IMR-90 (cell line): ENCODE measurements at regions not wholly inside any gene's neighbourhood (a gene's known extent, or its start where the extent isn't known, plus 50 kb on each side); places are given as distances from the start of the nearest gene placed in this dataset.

Experiments
- ATAC-seq: fragments of 200-7000 bp; cut with Tn5 transposase; 2 replicates; pipeline ENCODE4 v1.9.1; 2020; ENCODE audit warnings: low read depth, mild to moderate bottlenecking, moderate library complexity
- BruUV-seq: library from RNA; stranded (reverse); fragments of 400-500 nt; replicated peaks from 2 replicates; lab custom pipeline; 2021; lab: Mats Ljungman, UMichigan
- CTCF ChIA-PET: fragments of 300-600 bp; formaldehyde crosslinking; extraction: SDS; loops from one replicate; lab custom pipeline; 2021; ENCODE audit warnings: antibody characterized with exemption; lab: Yijun Ruan, JAX
- POLR2A ChIA-PET: fragments of 300-600 bp; sonication (Branson Sonifier 250); formaldehyde crosslinking; loops from one replicate; lab custom pipeline; 2022; ENCODE audit warnings: antibody characterized with exemption; ENCODE audit not compliant: unreplicated experiment; lab: Charles Lee
- DNase-seq: peaks from one replicate; pipeline ENCODE4 v3.0.0; 2013
- H2AFZ ChIP-seq: replicated peaks from 2 replicates; pipeline ENCODE3; 2013; ENCODE audit warnings: low read length, mild to moderate bottlenecking; ENCODE audit not compliant: poor library complexity
- H2AK5ac ChIP-seq: 2 replicates; pipeline ENCODE4 v1.6.1; 2013; ENCODE audit warnings: low read depth, low read length, inconsistent platforms
- H2AK9ac ChIP-seq: replicated peaks from 2 replicates; pipeline ENCODE3; 2013; ENCODE audit warnings: mild to moderate bottlenecking, low read depth, low read length, moderate library complexity; ENCODE audit not compliant: poor library complexity
- H2BK120ac ChIP-seq: 2 replicates; pipeline ENCODE4 v1.6.1; 2013; ENCODE audit warnings: low read depth, low read length, inconsistent platforms
- H2BK15ac ChIP-seq: 3 replicates; pipeline ENCODE4 v1.6.1; 2013; ENCODE audit warnings: low read depth, low read length, inconsistent platforms
- H2BK20ac ChIP-seq: 2 replicates; pipeline ENCODE4 v1.6.1; 2013; ENCODE audit warnings: low read depth, mild to moderate bottlenecking, inconsistent platforms, low read length, moderate library complexity
- H2BK5ac ChIP-seq: 2 replicates; pipeline ENCODE4 v1.6.1; 2013; ENCODE audit warnings: mild to moderate bottlenecking, low read depth, low read length, inconsistent platforms; ENCODE audit not compliant: poor library complexity, severe bottlenecking
- H3K14ac ChIP-seq: replicated peaks from 2 replicates; pipeline ENCODE4 v1.6.1; 2013; ENCODE audit warnings: low read depth, low read length, inconsistent platforms
- H3K18ac ChIP-seq: 2 replicates; pipeline ENCODE4 v1.6.1; 2013; ENCODE audit warnings: low read depth, low read length, control low read depth
- H3K23ac ChIP-seq: 2 replicates; pipeline ENCODE4 v1.6.1; 2013; ENCODE audit warnings: low read depth, low read length, inconsistent platforms
- H3K27ac ChIP-seq: 2 replicates; pipeline ENCODE4 v1.5.1; 2013; ENCODE audit warnings: mild to moderate bottlenecking, control low read depth, low read length; ENCODE audit not compliant: insufficient read depth
- H3K27me3 ChIP-seq: 2 replicates; pipeline ENCODE4 v1.6.1; 2013; ENCODE audit warnings: low read length; ENCODE audit not compliant: control insufficient read depth, insufficient read depth
- H3K36me3 ChIP-seq: 2 replicates; pipeline ENCODE4 v1.6.1; 2013; ENCODE audit warnings: low read length, mixed read lengths; ENCODE audit not compliant: control insufficient read depth, insufficient read depth
- H3K4ac ChIP-seq: 2 replicates; pipeline ENCODE4 v1.6.1; 2013; ENCODE audit warnings: low read depth, low read length, inconsistent platforms
- H3K4me1 ChIP-seq: 2 replicates; pipeline ENCODE4 v1.6.1; 2013; ENCODE audit warnings: low read length, mixed read lengths; ENCODE audit not compliant: control insufficient read depth, insufficient read depth
- H3K4me2 ChIP-seq: 2 replicates; pipeline ENCODE4 v1.6.1; 2013; ENCODE audit warnings: low read depth, mild to moderate bottlenecking, control low read depth, low read length, moderate library complexity
- H3K4me3 ChIP-seq: 2 replicates; pipeline ENCODE4 v1.5.1; 2013; ENCODE audit warnings: low read depth, mild to moderate bottlenecking, control low read depth, low read length, moderate library complexity; ENCODE audit not compliant: insufficient read depth
- H3K56ac ChIP-seq: 2 replicates; pipeline ENCODE4 v1.6.1; 2013; ENCODE audit warnings: low read length, inconsistent platforms; ENCODE audit not compliant: insufficient read depth; ENCODE audit errors: extremely low read depth
- H3K79me1 ChIP-seq, 2 experiments: 2 replicates each; pipeline ENCODE4 v1.6.1; 2013; ENCODE audit warnings: low read length in 2 of 2, inconsistent platforms in 1 of 2, low read depth in 1 of 2
- H3K9ac ChIP-seq: 2 replicates; pipeline ENCODE4 v1.6.1; 2013; ENCODE audit warnings: low read depth, low read length, control low read depth
- H3K9me1 ChIP-seq: 2 replicates; pipeline ENCODE4 v1.6.1; 2013; ENCODE audit warnings: low read length, inconsistent platforms; ENCODE audit not compliant: insufficient read depth
- H3K9me3 ChIP-seq: 2 replicates; pipeline ENCODE4 v1.6.1; 2013; ENCODE audit warnings: low read length; ENCODE audit not compliant: control insufficient read depth, insufficient read depth
- H4K20me1 ChIP-seq: 2 replicates; pipeline ENCODE4 v1.6.1; 2013; ENCODE audit warnings: low read length, inconsistent platforms; ENCODE audit not compliant: insufficient read depth
- H4K5ac ChIP-seq: 2 replicates; pipeline ENCODE4 v1.6.1; 2013; ENCODE audit warnings: mild to moderate bottlenecking, low read depth, low read length, control low read depth
- H4K8ac ChIP-seq, 2 experiments: 2 replicates each; pipeline ENCODE4 v1.6.1; 2013; ENCODE audit warnings: low read depth in 2 of 2, low read length in 2 of 2, control low read depth in 1 of 2, inconsistent platforms in 1 of 2
- H4K91ac ChIP-seq: 2 replicates; pipeline ENCODE4 v1.6.1; 2013; ENCODE audit warnings: low read depth, low read length, inconsistent platforms; ENCODE audit not compliant: insufficient read depth
- CEBPB ChIP-seq: IDR thresholded peaks from 2 replicates; pipeline ENCODE4 v1.6.1; 2012; ENCODE audit warnings: low read depth, low read length, improper control_type of control experiment
- CHD1 ChIP-seq: IDR thresholded peaks from 2 replicates; pipeline ENCODE4 v1.6.1; 2012; ENCODE audit warnings: low read depth, low read length, improper control_type of control experiment
- CTCF ChIP-seq: conservative IDR thresholded peaks from 2 replicates; pipeline ENCODE4 v1.5.1; 2012; ENCODE audit warnings: mild to moderate bottlenecking, low read depth, low read length, improper control_type of control experiment
- ELK1 ChIP-seq: fragments of 150-350 bp; IDR thresholded peaks from 2 replicates; pipeline ENCODE4 v1.6.1; 2016; ENCODE audit warnings: low read depth, mild to moderate bottlenecking, low read length, moderate library complexity, borderline replicate concordance
- FOS ChIP-seq: fragments of 150-350 bp; IDR thresholded peaks from 2 replicates; pipeline ENCODE4 v1.6.1; 2016; ENCODE audit warnings: low read depth, low read length
- MAFK ChIP-seq: IDR thresholded peaks from 2 replicates; pipeline ENCODE4 v1.6.1; 2012; ENCODE audit warnings: low read depth, low read length, improper control_type of control experiment
- MAZ ChIP-seq: IDR thresholded peaks from 2 replicates; pipeline ENCODE4 v1.6.1; 2012; ENCODE audit warnings: low read depth, mild to moderate bottlenecking, low read length, improper control_type of control experiment, moderate library complexity, borderline replicate concordance
- MXI1 ChIP-seq: IDR thresholded peaks from 2 replicates; pipeline ENCODE4 v1.6.1; 2012; ENCODE audit warnings: low read depth, mild to moderate bottlenecking, low read length, moderate library complexity, borderline replicate concordance
- NFE2L2 ChIP-seq: fragments of 150-350 bp; IDR thresholded peaks from 2 replicates; pipeline ENCODE4 v1.6.1; 2016; ENCODE audit warnings: low read depth, mild to moderate bottlenecking, low read length
- POLR2A ChIP-seq: IDR thresholded peaks from 2 replicates; pipeline ENCODE4 v1.6.1; 2012; ENCODE audit warnings: mild to moderate bottlenecking, low read depth, low read length
- RAD21 ChIP-seq: IDR thresholded peaks from 2 replicates; pipeline ENCODE4 v1.6.1; 2012; ENCODE audit warnings: low read length, improper control_type of control experiment
- RCOR1 ChIP-seq: IDR thresholded peaks from 2 replicates; pipeline ENCODE4 v1.6.1; 2012; ENCODE audit warnings: mild to moderate bottlenecking, low read length, improper control_type of control experiment; ENCODE audit not compliant: insufficient replicate concordance
- RFX5 ChIP-seq: IDR thresholded peaks from 2 replicates; pipeline ENCODE4 v1.8.0; 2012; ENCODE audit warnings: low read depth, mild to moderate bottlenecking, low read length, moderate library complexity
- SMC3 ChIP-seq: fragments of 150-350 bp; IDR thresholded peaks from 2 replicates; pipeline ENCODE4 v1.6.1; 2016; ENCODE audit warnings: low read depth, mild to moderate bottlenecking, antibody characterized with exemption, low read length, moderate library complexity
- USF2 ChIP-seq: fragments of 150-350 bp; IDR thresholded peaks from 2 replicates; pipeline ENCODE4 v1.6.1; 2017; ENCODE audit warnings: mild to moderate bottlenecking, antibody characterized with exemption, low read length, low read depth
- WGBS, 2 experiments: methylation state at CpG; one replicate each; pipeline versions ENCODE4 v1.1.5 to v1.1.7; 2013; ENCODE audit warnings: missing lambda C conversion rate in 2 of 2; ENCODE audit not compliant: insufficient read length in 1 of 2; ENCODE audit errors: extremely low coverage in 2 of 2; 5-methylcytosine and 5-hydroxymethylcytosine counted together
- dilution Hi-C: fragments of 300-500 bp; cut with HindIII; formaldehyde crosslinking; loops from one replicate; pipeline ENCODE4 v1.14.3; 2018; ENCODE audit warnings: low sequenced_read_pairs; ENCODE audit not compliant: unreplicated experiment
- in situ Hi-C: fragments of 300-500 bp; cut with MboI; formaldehyde crosslinking; loops from 3 replicates; pipeline ENCODE4 v1.14.3; 2019; ENCODE audit warnings: low sequenced_read_pairs, inconsistent platforms, mixed read lengths
- intact Hi-C: fragments of 100-400 bp; cut with micrococcal nuclease; formaldehyde crosslinking; loops from 2 replicates; pipeline ENCODE4 v1.10.0; 2022

DNA sequence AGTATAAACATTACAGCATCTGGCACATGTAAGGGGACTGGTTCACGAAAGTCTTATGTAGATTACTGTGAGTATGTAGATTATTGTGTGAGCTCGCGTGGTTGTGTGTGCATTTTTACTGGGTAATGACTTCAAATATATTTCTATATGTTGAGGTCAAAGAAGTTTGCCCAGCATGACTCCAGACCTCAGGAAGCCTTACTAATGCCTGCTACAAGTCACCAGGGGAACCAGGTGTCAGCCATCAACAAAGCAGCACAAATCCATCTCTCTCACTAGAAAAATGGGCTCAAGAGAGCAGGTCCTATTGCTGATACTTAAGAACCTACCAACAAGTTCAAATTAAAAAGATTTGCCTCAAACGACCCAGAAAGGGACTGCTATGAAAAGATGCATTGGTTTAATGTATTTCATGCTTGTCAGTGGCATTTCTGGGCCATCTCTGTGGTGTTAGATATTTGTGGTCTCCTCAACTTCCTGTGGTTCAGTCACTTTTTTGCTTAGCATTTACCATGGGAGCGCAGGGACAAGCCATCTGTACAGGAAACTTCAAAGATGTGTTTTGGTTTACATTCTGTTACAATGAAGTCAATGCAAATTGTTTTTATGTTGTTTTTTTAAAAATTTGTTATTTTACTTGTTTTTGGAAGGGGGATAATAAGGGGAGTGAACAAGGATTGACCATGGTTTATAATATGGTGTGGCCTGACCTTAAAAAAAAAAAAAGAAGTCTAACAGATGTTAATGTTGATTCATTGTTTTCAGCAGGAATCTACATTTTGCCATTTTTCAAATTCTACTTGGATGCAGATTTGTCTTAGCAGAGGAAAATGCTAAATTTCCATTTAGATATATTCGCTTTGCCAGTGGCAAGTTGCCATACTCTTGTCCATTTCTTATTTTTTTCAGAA is 172.1 kb upstream of the ADAMTS9 start:
- dilution Hi-C loops (no loop called here), in situ Hi-C loops (no loop called here), intact Hi-C loops (no loop called here)
- Histone ChIP-seq H3K56ac (no peak overlapping the region), H3K27ac (no peak overlapping the region), H3K4me2 (no peak overlapping the region), H3K9me1 (no peaks in the 10 kb centered on the region), H3K9me3 (no peaks in the 10 kb centered on the region), H4K5ac (no peak overlapping the region), H3K36me3 (no peaks in the 10 kb centered on the region), H3K27me3 (no peaks in the 10 kb centered on the region), H3K4ac (no peak overlapping the region), H3K14ac (no peak overlapping the region), H2BK120ac (no peak overlapping the region), H3K9ac (no peak overlapping the region), H2AFZ (no peak overlapping the region), H4K8ac (no peak overlapping the region), H2BK20ac (no peak overlapping the region), H3K4me1 (peaks cover 2% of the 10 kb centered on the region; the same call in 1 of the 2 replicates), H2BK5ac (no peak overlapping the region), H2AK9ac (no peak overlapping the region), H3K18ac (peak overlapping the region; percentile 23; the same call in 1 of the 2 replicates), H3K79me1 (no peaks in the 10 kb centered on the region), H3K4me3 (no peak overlapping the region), H2AK5ac (no peak overlapping the region), H3K23ac (no peak overlapping the region), H2BK15ac (no peak overlapping the region), H4K91ac (no peak overlapping the region), H4K20me1 (no peaks in the 10 kb centered on the region)
- ChIA-PET POLR2A (no interaction called here), CTCF (no interaction called here)
- 72% methylated on average over 2 of the region's 6 CpGs; no CpG with 5 or more reads in 1 of the 2 experiments for WGBS, 2 experiments
- ATAC-seq (no peak), DNase-seq (peak; percentile 5)
- BruUV-seq: no TSS peak
- TF ChIP-seq NFE2L2 (no peak), CHD1 (no peak), POLR2A (no peak), RAD21 (no peak), MAZ (no peak), CEBPB (no peak), RCOR1 (no peak), FOS (no peak), ELK1 (no peak), MXI1 (no peak), SMC3 (no peak), MAFK (no peak), USF2 (no peak), CTCF (no peak), RFX5 (no peak)
